Middle frontal gyrus (tissue), 1 donor: ENCODE measurements at regions not wholly inside any gene's neighbourhood (a gene's known extent, or its start where the extent isn't known, plus 50 kb on each side); places are given as distances from the start of the nearest gene placed in this dataset.
"Not testable (repeated sequence)": the region's sequence is repeated elsewhere in the genome, so short reads cannot be mapped to it uniquely, and the experiment has no call there.

ENCODE experiments used
- DNase-seq: peaks from one replicate; pipeline ENCODE4 v3.0.0-alpha.2; 2015; ENCODE audit warnings: low spot score; ENCODE audit errors: extremely low spot score

DNA sequence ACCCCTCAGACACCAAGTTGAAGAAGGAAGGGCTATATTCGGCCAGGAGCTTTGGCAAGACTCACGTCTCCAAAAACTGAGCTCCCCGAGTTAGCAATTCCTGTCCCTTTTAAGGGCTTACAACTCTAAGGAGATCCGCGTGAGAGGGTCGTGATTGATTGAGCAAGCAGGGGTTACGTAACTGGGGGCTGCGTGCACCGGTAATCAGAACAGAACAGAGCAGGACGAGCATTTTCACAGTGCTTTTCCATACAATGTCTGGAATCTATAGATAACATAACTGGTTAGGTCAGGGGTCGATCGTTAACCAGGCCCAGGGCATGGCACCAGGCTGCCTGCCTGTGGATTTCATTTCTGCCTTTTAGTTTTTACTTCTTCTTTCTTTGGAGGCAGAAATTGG lies 245.3 kb upstream of the MME start:
- not testable (repeated sequence) for DNase-seq

DNA sequence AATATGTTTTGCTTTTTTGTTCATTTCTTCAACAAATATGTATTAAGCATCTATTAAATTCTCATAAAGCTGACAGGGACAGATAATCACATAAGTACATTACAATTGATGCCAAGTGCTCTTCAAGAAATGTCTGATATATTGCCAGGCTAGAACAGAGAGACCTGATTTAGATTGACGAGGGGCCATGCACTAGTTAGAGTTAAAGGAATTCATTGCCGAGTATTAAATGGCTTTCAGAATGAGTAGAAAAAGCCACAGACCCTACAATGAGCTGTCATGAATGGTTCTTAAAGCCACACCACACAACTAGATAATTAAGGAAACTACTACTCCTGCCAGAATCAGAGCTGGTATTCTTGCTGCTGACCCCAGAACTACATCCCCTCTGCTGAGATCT lies 250.2 kb upstream of the MME start:
- no peak for DNase-seq

DNA sequence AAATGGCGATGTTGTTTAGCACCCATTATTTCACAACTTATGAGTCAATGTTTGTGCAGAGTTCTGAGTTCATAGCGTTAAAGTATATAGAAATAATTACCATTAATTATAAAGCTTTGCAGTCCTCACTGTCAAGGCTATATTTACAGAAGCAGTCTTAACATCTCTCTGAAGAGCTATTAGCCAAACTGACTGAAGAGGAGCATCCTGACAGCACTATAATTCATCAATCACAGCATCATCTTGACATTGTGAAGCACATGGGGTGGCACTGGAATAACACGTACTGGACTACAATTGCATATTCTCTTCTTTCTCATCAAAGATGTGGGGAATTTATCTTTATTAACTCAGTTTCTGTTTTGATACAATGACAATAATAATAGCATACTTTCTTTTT lies 260.6 kb upstream of the MME start:
- DNase-seq, result no peak

DNA sequence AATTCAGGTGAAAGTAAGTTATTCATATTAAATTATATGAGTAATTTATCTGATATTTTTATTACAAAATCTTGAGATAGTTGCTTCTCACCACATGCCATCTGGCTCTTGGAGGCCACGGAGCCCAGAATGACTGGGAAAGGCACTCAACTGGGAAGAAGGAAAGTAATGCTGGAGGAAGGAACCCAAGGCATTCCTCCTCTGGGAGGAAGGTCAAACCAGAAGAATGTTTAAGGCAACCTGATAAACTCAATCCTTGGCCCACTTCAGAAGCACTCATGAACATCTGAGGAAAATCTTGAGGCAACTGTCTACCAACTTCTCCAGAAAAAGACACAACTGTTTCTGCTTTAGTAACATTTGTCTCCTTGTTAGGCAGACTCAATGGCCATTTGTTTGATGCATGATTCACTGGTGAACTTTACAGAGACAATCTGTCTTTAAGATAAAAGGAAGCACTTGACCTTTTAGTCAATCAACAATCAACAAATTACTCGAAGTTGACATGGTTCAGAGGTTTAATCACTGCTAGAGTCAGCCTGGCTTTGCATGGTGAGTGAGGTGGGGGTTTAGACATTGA lies 261.4 kb upstream of the MME start:
- no peak for DNase-seq

DNA sequence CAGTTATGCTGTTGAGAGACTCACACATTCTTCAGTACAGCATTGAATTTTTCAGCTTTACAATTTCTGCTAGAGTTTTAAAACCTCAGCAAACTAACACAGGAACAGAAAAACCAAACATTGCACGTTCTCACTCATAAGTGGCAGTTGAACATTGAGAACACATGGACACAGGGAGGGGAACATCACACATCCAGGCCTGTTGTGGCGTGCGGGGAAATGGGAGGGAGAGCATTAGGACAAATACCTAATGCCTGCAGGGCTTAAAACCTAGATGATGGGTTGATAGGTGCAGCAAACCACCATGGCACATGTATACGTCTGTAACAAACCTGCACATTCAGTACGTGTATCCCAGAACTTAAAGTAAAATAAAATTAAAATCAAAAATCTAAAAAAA lies 270.1 kb upstream of the MME start:
- DNase-seq, result not testable (repeated sequence)

DNA sequence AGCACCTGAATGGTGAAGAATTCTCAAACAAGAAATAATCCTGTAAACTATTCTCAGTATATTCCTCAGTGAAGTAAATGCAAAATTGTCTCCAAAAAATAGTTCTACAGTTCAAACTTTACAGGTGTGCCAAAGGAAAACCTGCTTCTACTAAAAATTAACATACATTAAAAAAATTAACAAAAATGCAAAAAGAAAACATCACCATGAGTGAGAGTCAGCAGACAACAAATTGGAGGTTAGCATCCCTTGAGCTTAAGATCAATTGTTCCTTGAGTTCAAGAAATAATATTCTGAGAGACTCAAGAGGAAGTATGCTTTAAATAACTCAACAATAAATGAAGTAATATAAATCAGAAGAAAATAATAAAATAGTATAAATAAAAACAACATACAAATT lies 278.4 kb upstream of the MME start:
- DNase-seq, result no peak

DNA sequence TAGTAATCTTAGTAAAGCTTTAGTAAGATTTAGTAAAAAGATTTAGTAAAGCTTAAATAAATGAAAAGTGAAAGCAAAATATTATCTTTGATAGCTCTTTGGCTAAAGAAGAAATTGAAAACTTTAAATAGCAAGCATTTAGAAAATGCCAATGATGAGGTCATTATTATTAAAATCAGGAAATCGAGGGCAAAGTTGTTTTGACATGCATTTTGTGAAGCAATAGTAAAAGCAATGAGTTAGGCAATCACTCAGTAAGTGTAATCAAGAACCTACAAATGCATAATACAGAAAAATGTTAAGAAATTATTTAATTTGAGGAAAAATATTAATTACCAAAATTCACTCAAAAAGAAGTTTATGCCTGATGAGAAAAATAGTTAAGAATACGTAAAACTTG lies 280.3 kb upstream of the MME start:
- no peak for DNase-seq

DNA sequence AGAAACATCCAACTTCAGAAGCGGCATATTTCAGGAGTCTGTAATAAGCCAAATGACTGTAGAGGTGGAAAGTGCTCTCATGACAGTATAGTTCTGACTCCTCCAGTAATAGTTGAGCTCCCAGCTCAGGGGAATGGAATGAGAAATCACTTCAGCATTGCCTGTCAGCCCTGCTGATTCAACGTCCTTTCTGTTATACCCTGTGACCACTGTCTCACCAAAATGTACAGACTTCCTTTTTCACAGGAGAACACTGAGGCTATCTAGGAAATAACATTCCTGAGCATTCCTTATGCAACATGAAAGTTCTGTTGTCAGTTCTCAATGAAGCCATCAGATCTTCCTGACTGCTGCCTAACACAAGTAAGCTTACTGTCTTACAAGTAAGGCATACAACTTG lies 284.5 kb upstream of the MME start:
- DNase-seq, result no peak

DNA sequence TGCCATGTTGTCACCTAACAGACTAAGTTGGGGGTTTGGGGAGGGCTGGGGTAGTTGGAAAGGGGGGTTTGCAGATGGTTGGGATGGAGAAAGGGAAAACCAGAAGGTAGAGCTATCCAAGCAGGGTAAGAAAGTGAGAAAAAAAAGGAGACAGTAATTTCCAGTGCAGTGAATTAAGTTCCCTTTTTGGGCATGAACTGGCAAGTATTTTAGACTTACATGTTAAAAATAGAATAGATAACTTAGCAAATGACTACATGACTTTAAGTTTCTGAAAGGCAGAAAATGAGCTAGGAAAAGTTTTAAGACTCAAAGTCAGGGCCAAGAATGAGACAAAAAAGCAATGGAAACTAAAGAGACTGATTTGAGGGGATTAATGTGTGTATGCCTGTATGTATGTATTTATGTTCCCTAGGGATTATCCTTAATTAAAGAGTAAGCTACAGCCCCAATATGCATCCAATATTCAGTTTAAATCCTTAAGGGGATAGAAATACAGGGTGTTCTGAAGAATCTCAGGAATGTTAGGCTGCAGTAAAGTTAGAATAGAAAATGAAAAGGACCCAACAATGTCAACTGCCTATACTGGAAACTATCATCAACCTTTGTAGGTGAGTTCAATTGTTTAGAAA lies 285.2 kb upstream of the MME start:
- no peak for DNase-seq

DNA sequence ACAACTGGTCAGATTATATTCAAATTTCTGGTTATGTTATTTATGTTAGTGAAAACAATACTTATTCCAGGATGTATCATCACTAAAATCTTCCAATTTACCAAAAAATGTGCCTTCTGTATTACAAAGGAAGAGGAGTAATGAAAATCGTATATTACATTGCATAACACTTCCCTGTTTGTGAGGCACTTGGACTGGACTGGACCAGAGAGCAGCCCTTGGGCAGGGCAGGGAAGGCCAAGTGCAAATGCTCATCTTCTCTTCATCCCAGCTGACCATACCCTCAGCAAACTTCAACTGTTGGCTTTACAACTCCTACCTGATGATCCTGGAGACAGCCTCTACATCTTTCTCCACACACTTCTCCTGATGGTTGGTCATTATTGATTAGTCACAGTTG lies 285.7 kb upstream of the MME start:
- no peak for DNase-seq

DNA sequence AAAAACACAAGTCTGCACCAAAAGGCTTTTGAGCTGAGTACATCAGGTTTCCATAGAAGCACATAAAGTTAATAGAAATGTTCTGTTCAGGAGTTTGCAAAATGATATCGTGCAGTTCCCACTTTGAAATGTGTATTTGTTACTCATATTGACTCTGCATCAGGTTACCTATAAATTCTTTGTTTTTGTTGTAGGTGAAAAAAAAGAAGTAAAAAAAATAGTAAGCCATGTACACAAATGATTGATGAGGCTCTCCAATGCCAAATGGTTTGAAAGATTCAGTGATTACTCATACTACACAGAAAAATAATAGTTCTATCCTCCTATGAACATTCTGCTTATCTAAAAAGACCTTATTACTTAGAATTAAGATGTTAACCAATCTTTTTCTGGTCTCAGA lies 287.3 kb upstream of the MME start:
- no peak for DNase-seq

DNA sequence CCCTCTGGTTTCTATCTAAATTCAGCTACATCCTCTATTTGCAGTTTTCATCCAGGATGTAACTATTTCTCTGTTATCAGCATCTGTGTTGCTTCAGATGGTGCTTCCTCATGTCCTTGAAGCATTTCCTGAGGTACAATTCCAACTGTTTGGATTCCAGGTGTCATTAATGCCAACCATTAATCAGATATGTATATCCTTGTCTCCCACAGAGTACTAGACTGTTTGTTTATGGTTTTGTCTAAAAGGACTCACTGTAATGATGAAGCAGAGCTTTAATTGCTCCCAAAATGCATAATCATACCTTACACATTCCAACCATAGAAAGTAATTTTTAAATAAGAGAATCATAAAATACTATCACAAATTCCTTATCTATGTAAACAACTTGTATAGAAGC lies 288.5 kb upstream of the MME start:
- no peak for DNase-seq

DNA sequence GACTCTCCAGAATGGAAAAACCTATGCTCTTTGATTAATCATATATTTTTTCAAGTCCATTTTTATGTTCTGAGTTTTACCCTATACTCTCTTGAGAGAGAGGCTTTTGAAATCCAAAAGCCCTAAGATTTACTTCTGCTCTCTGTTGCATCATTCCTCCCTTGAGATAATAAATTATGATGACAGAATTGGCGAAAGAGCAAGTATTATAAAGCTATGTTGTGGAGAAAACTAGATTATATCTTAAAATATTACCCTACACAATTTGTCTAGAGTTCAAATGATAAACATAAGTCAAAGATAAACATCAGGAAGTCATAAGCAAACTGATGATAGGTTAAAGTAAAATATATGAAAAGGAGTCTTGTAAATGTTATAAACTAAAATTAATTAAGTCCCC lies 293.4 kb upstream of the MME start:
- no peak for DNase-seq

DNA sequence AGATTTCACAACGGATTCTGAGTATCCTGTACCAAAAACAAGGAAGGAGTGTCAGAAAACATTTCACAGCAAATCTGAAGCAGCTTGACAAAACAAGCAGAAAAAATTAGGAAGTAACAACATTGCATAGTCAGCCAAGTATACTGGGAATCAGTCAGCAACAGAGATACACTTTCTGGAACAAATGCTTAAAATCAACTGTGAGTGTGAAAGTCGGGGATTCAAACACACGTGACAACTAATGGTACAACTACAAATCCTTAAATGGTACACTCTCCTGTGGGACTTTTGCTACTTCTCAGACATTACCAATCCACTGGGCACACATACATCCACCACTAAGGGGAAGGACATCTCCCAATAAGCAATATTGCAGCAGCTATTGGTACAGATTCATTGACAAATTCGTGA lies 296.6 kb upstream of the MME start:
- no peak for DNase-seq

DNA sequence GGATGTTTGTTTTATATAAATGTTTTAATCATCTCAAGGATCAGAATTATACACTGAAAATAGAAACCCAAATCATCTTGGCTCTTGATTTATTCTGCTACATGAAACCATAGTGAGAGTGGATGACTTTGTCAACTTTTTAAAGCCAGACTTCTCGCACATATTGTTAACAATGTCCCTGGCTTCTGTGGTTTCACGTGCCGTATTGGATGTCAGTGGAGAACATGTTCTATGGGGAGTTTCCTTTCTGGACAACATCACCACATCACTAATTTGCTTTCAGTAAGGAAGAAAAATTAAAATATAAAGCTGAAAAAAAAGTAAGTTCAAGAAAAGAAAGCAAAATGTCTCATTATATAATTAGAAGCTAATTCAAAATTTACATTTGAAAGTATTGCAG lies 297.1 kb upstream of the MME start:
- no peak for DNase-seq

DNA sequence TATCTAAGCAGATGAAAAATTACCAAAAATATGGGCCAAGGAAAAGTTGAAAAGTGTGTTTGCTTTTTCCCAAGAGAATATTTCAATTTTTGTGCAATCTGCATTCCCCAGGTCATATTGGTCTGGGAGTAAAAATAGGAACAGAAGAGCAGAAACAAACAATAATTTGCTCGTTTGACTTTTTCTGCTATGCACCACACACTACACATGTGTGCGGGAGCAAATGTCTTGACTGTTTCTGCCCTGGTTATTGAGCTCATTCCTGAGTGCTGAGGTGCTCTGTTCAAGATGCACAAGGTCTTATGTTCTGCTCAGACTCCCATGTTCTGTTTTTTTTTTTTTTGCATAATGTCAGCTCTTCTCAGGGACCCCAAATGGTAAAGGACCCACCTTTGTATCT lies 298.0 kb upstream of the MME start:
- no peak for DNase-seq

DNA sequence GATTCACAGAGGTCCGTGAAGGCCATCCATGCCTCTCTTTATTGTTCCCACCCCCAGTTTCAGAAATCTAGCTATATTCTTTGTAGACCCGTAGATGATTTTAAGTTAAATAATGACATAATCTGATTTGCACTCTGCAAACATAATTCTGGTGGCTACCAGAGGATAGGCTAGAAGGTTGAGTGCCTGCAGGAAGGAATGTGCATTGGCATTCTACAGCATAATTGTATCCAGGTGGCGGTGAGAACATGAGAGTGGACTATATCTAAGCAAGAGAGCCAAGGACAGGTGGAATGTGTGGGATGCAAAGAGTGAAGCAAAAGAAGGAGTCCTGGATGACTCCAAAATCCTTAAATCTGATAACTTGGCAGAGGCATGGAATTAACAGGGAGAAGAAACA lies 298.5 kb upstream of the MME start:
- DNase-seq, result no peak

DNA sequence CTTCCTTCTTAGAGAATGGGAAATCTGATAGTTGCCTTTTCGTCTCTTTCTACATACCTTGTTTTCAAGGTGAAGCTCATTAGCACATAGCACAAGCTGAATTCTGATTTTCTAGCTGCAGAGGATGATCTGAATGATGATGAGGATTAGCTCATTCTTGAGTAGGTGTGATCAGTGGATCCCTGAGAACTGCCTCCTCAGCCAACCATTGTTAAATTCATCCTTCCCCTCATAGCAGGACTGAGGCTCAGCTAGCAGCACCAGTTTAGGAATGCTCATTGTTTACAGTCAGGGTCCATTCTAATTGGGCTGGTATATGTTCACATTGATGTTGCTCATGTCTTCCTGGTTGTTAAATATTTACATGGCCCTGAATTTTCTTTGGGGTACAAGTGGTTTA lies 299.9 kb upstream of the MME start:
- DNase-seq, result no peak

DNA sequence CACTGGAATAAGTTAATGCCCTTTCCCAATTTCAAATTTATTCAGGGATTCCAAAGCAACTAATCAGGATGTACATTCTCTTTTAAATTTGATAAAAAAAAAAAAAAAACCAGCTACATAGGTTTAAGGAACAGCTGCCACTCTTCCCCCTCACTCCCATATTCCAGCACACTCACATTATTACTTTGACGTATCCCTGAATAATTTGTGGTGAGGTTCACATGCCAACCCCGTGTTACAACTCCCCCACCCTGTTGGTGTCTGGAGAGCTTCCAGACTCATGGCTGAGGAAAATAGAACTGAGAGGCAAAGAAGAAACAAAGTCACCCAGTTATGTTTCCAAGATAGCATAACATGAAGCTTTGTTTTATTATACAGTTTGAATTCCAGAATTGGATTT lies 300.5 kb upstream of the MME start:
- DNase-seq, result no peak

DNA sequence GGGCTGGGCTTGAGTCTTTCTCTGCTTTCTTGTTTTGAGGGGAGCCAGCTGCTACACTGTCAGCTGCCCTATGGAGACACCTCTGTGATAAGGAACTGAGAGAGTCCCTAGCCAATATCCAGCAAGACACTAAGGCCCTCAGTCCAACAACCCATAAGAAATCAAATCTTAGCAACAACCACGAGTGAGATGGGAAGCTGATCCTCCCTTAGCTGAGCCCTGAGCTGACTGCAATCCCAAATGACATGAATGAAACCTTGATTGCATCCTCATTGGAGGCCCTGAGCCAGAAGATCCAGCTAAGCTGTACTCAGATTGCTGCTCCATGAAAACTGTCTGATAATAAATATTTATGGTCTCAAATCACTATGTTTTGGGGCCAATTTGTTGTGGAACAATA lies 302.1 kb upstream of the MME start:
- no peak for DNase-seq

DNA sequence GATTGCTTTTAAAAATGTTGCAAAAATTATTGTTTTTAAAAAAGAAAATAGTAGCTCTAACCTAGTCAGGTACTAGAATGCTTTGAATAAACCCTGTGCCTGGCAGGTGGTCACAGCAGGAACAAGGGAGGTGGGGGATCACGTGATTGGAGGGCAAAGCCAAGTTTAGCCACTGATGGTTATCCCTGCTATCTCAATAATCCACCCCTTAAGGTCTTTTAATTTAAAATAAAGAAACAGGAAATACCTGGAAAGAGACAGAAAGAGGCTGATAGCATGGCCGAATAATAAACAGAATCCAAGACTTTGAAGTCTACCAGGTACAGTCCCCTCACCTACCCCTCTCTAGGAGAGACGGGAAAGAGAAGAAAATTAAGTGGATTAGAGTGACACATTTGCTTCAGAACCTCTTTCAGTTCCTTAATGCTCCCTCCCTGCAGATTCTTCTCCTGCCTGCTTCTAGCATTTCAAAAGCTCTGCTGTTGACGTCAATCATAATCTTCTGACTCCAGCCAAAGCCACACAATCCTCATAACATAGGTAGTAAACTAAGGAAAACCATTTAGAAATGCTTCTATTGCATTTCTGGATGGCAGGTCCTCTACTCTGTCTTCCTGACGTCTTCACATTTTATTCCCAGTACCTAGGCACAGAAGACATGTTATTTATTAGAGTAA lies 303.4 kb upstream of the MME start:
- no peak for DNase-seq

DNA sequence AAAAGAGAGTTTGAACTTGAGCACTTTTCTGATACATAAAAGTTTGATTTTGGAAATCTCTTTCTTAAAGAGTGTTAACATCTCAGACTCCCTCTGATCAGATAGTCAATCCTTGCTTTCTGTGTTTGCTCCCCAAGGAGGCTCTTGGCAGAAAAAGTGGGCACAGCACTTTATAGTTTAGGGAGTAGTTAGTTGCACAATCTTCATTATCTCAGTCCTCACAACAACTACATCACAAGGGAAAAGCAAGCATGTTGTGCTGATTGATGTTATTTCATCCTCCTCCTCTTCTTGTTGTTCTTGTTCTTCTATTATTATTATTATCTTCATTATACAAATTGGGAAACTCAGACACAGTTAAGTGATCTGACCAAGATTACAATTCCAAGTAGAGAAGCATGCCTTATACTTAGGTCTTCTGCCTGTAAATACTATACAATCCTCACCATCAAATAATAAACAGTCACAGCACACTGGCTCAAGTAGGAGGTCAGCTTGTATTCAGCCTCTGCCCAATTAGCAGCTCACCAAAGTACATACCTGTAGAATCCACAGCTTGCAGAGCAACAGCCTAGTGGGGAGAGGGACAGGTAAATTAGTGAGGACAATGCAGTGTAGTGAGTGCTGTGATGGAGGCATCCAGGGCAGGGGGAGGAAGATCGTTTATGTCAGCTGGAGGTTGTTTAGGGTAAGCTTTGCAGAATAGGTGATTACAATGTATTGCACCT lies 304.1 kb upstream of the MME start:
- DNase-seq, result no peak
